COLO668 (cell line): ENCODE measurements at regions not wholly inside any gene's neighbourhood (a gene's known extent, or its start where the extent isn't known, plus 50 kb on each side); places are given as distances from the start of the nearest gene placed in this dataset.

ENCODE experiments used
- DNase-seq: peaks from one replicate; lab custom pipeline; 2025; ENCODE audit not compliant: unreplicated experiment; lab: John Stamatoyannopoulos, UW

DNA sequence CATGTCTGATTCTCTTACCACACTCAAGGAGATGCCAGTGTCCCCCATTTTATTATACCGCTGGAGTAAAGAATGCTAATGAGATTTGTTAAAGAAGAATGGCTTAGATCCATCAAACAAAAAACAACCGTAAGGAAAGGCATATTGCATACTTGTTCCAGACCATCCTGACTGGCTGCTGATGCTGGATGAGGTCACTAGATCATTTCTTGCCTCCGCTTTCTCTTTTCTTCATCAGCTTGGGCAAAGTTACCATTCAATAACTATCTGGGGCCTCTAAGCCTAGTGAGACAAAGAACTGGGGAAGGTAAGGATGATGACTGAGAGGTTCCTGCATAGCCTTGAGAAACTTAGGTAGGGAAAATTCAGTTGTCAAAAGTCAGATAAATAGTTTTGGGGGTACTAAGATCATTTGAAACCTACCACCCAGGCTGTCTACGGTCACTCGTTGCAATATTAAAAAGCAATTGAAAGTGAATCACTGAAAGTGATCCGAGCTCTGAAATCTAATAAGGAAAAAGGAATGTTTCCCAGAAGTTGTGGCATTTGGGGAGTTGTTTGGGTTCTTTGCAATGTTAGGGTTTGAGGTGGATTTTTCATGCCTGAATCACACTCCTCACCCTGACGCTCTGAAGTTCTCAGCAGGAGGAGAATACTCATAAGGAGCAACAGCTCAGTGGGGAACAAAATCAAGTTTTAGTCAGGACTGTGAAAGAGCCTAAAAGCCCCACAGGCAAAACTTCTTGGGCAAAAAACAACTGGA is 176.8 kb downstream of the HHIPL2 start:
- DNase-seq: no peak

DNA sequence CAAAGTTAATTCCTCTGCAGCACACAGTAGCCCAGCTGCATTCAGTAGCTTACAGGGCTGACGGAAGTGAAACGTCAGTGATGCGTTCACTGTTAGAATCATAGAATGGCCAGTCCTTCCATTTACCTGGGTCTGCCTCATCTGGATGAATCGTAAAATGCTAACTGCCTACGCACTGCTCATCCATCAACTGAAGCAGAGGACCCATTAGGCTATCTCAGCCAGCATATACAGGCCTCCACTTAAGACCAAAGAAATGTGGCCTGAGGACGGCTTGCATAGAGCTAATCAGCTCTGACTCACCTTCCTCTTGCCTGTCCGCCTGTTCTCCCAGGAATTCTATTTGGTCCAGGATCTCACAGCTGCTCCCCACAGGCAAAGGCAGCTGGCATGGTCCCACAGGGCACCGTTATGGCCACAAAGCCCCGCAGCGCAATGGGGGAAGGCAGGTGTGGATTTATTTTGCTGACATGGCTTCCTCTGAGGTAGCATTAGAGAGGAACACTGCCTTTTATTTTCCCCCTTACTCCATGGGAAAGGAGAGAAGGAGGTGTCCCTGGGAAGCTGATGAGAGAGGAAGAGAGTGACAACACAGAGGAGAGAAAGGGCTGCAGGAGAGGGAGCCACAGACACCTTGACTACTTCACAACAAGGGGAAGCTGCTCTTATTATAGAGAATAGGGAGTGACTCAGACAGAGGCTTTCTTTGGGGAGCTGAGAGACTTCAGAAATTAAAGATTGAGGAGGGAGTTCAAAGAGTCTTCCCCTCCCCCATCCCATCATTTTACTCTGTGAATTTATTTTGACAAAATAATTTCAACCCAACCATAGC is 177.6 kb downstream of the HHIPL2 start:
- DNase-seq: no peak

DNA sequence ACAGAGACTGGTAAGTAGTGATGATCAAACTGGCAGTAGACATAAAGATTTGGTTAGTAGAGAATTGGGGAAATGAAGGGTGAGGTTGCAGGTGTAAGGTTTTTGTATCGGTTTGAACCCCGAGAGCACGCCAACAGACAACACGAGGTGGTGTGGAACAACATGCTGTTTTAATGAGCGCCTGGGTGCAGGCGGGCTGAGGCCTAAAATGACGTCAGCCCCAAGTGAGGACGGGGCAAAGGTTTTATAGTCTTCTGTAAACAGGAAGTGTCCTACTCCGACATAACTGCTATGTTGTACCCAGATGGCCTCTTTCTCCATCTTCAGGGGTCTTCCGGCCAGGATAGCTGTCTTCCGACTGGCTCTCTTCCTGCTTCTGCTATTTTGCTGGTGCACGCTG is 178.8 kb downstream of the HHIPL2 start:
- no peak for DNase-seq

DNA sequence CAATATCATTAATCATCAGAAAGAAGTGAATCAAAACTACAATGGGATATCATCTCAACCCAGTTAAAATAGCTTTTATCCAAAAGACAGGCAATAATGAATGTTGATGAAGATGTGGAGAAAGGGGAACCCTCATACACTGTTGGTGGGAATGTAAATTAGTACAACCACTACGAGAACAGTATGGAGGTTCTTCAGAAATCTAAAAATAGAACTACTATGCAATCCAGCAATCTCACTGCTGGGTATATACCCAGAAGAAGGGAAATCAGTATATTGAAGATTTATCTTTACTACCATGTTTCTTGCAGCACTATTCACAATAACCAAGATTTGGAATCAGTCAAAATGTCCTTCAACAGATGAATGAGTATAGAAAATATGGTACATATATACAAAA is 189.8 kb downstream of the HHIPL2 start:
- DNase-seq: no peak

DNA sequence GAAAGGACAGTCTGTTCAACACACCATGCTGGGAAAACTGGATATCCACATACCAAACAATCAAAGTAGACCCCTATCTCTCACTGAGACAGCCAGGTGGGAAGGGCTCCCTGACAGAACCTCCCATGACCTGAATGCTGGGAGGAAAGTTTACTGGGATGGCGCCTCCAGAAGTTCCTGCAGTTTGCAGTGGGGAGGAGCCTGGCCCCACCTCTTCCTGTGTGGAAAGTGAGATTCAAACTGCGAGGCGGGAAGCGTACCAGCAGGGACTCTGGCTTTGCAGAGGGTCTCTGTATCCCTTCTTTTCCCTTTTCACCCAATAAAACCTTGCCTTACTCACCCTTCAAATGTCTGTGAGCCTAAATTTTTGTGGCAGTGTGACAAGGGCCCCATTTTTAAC is 190.7 kb downstream of the HHIPL2 start:
- DNase-seq: no peak

DNA sequence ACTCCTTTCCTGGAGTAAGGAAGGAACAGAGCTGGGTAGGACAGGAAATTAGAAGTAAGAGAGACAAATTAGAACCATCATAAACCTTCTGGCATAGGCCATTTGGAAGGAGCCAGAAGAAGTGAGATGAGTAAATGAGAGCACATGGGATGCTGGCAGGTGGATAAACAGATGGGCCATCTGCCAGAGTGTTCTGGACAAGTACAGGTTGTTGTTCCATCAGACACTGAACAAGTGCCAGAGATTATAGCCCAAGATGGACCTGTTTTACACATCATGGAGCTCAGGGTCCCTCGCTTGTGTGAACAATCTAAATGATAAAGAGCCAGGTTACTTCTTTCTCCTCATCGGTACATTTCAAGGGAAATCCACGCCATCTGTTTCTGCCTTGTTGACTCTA is 200.3 kb downstream of the HHIPL2 start:
- DNase-seq: no peak

DNA sequence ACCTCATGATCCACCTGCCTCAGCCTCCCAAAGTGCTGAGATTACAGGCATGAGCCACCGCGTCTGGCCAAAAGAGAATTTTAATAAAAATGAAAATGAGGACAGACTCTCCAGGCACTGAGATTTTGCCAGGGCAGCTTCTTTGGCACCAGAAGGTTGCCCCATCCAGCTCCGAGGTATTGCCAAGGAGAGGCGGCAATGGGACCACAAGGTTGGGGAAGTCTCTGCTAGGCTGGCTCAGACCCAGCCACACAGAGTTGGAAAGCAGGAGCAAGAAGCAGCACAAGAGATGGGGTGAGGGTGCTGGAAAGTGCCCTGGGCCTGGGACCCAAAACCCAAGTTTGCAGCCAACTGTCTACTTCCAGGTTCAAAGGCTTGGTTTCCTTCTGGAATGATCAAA is 200.9 kb downstream of the HHIPL2 start:
- no peak for DNase-seq

DNA sequence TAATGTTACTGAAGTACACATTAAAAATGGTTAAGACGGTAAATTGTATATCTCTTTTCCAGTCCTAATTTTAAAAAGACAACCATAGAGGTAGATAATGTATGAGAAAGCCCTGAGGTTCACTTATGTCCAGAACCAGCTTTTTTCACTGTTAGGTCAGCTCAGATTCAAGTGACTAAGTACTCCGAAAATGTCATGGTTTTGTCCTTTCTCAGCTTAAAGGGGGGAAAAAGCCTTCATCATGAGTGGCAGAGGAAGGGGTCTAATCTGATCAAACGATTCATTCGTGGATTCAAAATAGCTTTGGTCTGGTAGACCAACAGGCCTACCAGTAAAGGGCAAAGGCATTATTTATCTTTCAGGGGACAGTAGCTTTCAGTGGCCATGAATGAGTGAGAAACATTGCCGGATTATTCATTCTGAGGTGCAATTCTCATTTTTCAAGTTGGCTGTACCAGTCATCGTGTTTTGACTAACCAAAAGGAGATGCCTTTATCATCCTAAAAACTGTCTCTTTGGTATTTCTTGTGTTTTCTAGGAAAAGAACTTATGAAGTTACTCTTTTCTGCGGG is 208.4 kb downstream of the HHIPL2 start:
- no peak for DNase-seq

DNA sequence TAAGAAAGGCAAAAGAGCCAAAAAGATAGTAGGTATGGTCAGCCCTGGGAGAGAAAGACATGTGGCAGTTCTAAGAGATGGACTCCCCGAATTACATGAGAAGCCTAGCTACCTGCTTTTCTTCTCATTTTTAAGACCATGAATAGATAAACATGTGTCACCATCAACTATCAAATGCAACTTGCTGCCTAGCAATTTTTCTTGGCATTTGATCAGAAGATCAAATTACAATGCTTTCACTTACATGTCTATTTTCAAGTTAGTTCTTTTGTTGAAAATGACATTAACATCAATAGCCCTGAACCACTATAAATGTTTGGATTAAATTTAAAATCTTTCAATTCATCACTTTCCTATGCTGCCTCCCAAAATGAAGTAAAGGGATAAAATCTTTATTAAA is 212.3 kb downstream of the HHIPL2 start:
- no peak for DNase-seq

DNA sequence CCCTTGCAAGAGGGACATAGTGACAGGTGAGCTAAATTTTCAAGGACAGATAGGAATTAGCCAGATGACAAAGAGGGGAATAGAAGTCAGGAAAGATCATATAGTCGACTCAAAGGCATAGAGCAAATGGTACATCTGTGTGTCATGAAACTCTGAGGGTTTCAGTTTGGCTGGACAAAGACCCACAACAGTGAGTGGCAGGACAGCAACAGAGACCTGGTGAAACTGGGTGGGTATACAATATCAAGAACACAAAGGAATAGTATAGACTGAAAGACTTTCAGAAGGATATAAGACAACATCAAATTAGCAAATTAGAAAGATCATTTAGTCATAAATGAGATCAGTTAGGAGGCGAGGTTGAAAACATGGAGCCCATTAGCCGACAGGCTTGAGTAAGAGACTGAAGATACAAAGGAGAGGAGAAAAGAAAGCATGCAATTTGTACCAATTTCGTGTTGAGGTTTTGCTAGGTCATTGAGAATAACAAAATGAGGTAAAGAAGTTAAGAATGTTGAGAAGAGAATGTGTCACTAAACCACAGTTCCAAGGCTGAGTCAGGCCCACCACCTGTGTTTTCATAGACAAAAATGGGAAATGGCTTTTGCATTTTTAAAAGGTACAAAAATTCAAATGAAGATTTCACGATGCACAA is 213.8 kb downstream of the HHIPL2 start:
- no peak for DNase-seq

DNA sequence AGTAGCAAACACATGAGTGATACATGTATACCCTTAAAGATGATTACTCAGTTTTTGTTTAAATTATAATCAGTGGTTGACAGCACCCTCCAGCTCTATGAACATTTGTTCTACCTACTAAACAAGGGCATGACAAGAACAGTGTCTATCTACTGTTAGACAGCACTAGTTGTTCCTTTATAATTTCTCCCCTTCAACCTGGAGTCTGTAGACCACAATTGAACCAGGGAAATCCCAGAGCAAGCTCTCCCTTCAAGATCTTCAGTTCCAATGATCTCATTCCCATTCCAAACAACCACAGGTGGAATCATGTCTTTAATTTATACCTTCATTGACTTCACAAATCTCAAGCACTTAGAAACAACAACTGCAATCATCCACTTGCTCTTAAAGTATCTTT is 216.1 kb downstream of the HHIPL2 start:
- DNase-seq: no peak

DNA sequence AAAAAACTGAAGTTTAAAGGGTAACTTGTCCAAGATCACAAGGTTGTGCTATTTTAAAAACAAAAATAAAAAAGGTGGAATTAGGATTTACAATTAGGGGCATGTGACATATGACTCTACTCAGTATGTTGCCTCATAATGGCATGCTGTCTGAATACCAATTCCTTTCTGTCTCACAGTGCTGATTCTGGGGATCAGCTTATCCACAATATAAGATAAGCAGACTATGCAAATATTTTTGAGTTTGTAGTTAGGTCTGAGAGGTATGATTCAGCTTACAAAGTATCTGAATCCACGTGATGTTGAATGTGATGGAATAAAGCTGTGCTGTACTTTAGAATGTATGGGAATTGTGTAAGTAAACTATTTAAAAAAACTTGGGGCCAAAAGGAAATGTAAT is 216.6 kb downstream of the HHIPL2 start:
- no peak for DNase-seq

DNA sequence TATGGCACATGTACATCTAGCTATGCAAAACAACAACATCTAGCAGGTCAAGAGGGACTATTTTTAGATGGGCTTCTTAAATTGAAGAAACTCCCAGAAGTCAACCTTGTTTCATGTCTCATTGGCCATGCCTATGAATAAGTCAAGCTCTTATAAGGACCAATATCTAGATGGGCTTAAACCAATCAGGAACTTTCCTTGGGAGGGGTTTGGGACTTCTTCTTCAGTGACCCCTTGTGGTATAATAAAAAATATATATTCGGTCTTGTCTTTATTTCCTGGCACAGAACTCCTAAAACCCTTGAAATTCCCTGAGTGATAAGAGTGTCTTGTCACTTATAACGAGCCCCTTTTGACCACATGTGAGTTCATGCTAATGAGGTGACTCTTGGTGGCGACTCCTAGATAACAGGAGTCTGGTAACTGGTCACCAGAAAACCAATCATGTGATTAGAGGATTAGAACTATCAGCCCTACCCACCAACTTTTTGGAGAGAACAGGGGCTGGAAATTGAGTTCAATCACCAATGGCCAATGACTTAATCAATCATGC is 218.3 kb downstream of the HHIPL2 start:
- DNase-seq: no peak

DNA sequence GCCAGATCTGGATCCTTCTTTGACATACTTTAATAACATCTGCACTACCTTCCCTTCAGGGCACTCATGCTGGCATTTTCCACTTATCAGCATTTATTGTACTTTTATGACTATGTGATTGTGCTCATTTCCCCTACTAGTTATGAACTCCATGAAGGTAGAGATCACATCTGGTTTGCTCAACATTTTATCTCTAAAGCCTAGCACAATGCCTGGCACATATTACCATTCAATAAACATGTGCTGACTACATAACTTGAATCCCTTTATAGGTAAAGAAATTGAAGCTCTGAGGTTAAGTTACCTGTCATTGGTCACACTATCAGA is 221.2 kb downstream of the HHIPL2 start:
- DNase-seq: no peak

DNA sequence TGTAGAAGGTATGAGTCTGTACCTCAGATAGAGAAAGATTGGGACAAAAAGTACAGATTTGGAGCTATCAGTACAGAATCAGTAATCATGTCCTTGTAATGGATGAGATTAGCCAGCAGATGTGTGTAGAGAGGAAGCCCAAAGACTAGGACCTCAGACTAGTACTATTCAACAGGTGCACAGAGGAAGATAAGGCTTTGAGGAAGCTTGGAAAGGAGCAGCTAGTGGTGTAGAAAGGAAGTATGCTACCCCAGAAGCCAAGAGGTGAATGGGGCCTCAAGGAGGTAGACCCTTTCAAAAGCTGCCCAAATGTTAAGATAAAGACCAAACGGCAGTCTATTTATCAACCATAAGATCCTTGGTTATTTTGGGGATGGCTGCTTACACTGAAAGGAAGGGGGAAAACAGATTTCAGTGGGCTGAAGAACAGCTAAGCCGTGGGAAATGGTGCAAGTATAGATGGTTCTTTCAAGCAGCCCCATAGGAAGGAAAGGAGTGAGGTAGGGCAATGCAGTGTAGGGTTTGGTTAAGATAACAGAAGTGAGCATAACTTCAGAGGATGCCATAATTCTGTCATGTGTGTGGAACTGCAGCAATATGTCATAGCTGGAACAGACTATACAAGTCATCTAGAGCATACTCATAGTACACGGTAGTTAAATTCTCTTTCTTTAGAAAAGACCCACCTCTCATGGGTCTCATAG is 221.7 kb downstream of the HHIPL2 start:
- DNase-seq: no peak

DNA sequence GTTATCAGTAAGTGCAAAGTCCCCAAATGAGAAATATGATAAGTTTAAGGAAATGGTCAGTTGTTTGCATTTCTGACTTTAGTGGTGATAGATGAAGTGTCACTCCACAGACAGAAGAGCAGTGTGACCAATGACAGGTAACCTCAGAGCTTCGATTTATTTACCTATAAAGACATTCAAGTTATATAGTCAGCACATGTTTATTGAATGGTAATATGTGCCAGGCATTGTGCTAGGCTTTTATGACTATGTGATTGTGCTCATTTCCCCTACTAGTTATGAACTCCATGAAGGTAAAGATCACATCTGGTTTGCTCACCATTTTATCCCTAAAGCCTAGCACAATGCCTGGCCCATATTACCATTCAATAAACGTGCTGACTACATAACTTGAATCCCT is 222.4 kb downstream of the HHIPL2 start:
- DNase-seq: no peak

DNA sequence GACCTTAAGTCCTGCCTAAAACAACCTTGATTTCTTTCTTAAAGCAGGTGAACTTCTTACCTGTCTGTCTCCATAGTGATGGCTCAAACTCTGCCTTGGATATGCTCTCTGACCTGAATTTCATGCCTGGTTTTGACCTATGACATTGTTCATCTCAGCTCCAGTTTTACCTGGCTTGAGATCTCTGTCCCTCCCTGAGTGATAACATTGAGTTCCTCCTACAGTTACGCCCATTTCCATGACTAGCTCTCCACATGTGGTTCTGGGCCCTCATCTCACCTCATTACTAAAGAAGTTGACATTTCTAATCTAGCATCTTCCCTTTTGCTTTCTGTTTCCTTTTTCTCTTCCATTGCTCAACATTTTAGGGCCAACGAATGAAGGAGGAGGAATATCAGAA is 233.1 kb downstream of the HHIPL2 start:
- DNase-seq: no peak

DNA sequence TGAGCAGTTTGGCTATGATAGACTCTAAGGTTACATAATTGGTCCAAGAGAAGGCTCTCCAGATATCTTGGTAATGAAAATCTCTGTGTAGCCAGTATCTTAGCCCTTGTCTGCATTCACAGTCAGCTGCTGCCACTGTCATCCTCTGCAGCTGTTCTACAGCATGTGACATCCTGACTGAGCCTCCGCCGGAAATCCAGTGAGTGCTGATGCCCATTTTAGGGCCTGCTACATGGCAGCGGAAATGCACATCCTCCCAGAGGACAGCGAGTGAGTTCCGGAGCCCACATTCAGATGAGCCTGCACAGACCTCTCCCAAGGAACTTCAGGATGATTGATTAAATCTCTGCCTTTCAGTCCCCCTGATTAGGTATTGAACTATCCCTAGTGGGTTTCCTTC is 237.1 kb downstream of the HHIPL2 start:
- DNase-seq: no peak

DNA sequence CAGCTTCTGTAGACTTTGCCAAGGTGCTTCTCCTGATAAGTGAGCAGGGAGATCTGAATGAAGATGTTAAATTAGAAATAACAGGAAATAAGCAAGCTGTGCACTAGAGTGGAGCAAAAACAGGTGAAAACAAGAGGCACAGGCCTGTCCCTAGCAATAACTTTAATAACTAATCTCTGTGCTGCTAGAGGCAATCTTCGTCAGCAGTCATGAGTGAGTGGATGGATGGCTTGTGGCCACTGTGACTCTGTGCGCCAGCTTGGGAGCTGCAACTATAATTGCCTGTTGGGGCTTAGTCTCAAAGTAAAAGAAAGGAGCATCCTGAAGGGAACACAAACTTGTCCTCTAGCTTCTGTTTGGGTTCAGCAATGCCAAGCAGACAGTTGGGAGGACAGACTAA is 240.3 kb downstream of the HHIPL2 start:
- no peak for DNase-seq

DNA sequence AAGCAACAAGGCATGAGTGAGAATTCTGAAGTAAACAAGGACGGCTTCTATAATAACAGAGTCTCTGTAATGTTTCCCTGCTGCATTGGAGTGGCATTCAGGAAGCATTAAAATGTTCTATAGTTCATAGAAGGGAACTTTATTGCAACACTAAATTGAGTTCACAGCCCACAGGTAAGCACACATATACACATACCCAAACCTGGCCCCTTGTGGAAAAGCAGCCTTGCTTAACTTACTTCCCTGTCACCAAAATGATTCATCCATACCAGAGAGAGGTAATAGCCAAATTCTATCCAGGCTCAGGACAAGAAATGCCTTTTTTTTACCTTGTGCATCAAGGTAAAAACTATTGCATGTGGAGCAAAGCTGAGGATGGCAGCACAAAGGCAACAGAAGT is 241.4 kb downstream of the HHIPL2 start:
- no peak for DNase-seq

DNA sequence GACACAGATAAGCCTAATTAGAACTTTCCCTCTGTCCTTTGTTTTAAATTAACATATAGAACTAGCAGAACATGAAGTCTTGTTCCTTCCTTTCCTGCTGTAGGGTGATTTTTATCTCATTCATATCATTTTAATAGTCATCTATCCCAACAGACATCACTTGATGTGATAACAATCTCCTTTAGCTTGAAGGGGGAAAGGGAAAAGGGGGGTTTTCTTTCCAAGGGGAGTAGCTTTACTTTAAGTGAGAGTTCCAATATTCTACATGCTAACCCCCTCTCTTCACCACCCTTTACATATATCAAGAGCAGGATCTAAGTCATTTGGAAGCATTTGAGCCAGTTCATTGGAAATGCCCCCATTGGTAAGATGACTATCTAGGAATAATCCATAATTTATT is 241.9 kb downstream of the HHIPL2 start:
- no peak for DNase-seq
